SK-N-SH treated with all-trans-retinoic acid at 6 μM for 48 hours (cell line): ENCODE measurements at regions not wholly inside any gene's neighbourhood (a gene's known extent, or its start where the extent isn't known, plus 50 kb on each side); places are given as distances from the start of the nearest gene placed in this dataset.

Experiments used
- ATAC-seq: fragments of 200-7000 bp; cut with Tn5 transposase; 3 replicates; pipeline ENCODE4 v1.9.1; 2020; ENCODE audit warnings: mild to moderate bottlenecking, moderate library complexity
- ARNTL ChIP-seq: fragments of 450-650 bp; formaldehyde crosslinking; IDR thresholded peaks from 2 replicates; pipeline ENCODE4 v1.5.0; 2020; ENCODE audit warnings: low read depth, mild to moderate bottlenecking, moderate library complexity, borderline replicate concordance
- BACH2 ChIP-seq: fragments of 250-450 bp; sonication (Bioruptor Pico); IDR thresholded peaks from 2 replicates; pipeline ENCODE4 v1.9.0; 2021; ENCODE audit warnings: mild to moderate bottlenecking, borderline replicate concordance
- CSDC2 ChIP-seq: fragments of 250-450 bp; sonication (Bioruptor Pico); IDR thresholded peaks from 2 replicates; pipeline ENCODE4 v1.5.0; 2020; ENCODE audit warnings: mild to moderate bottlenecking, moderate library complexity
- ESRRG ChIP-seq: fragments of 250-450 bp; sonication (Bioruptor Pico); IDR thresholded peaks from 2 replicates; pipeline ENCODE4 v1.6.1; 2021; ENCODE audit warnings: mild to moderate bottlenecking
- GLIS3 ChIP-seq: fragments of 250-450 bp; sonication (Bioruptor Pico); IDR thresholded peaks from 2 replicates; pipeline ENCODE4 v1.5.0; 2020; ENCODE audit warnings: mild to moderate bottlenecking, moderate library complexity
- ISL1 ChIP-seq: fragments of 250-450 bp; sonication (Bioruptor Pico); IDR thresholded peaks from 2 replicates; pipeline ENCODE4 v2.1.2; 2022; ENCODE audit warnings: mild to moderate bottlenecking, moderate library complexity
- OSR1 ChIP-seq: fragments of 250-450 bp; sonication (Bioruptor Pico); IDR thresholded peaks from 2 replicates; pipeline ENCODE4 v1.8.0; 2022; ENCODE audit warnings: moderate library complexity, mild to moderate bottlenecking, inconsistent platforms
- PPARA ChIP-seq: fragments of 250-450 bp; sonication (Bioruptor Pico); IDR thresholded peaks from 2 replicates; pipeline ENCODE4 v1.5.0; 2020; ENCODE audit warnings: mild to moderate bottlenecking, borderline replicate concordance
- RARB ChIP-seq: fragments of 250-450 bp; sonication (Bioruptor Pico); IDR thresholded peaks from 2 replicates; pipeline ENCODE4 v1.8.0; 2021; ENCODE audit warnings: mild to moderate bottlenecking, moderate library complexity
- SNAI2 ChIP-seq: fragments of 250-450 bp; sonication (Bioruptor Pico); IDR thresholded peaks from 2 replicates; pipeline ENCODE4 v1.5.0; 2020; ENCODE audit warnings: mild to moderate bottlenecking, moderate library complexity
- TOX ChIP-seq: fragments of 250-450 bp; sonication (Bioruptor Pico); IDR thresholded peaks from 2 replicates; pipeline ENCODE4 v1.8.0; 2021; ENCODE audit warnings: mild to moderate bottlenecking, moderate library complexity, borderline replicate concordance
- ZC3H10 ChIP-seq: fragments of 250-450 bp; sonication (Bioruptor Pico); IDR thresholded peaks from 2 replicates; pipeline ENCODE4 v1.5.1; 2021; ENCODE audit warnings: mild to moderate bottlenecking, moderate library complexity
- ZFP3 ChIP-seq: fragments of 250-450 bp; sonication (Bioruptor Pico); IDR thresholded peaks from 2 replicates; pipeline ENCODE4 v1.5.0; 2020; ENCODE audit warnings: mild to moderate bottlenecking, moderate library complexity
- ZFP30 ChIP-seq: fragments of 450-650 bp; formaldehyde crosslinking; IDR thresholded peaks from 2 replicates; pipeline ENCODE4 v1.5.0; 2022; ENCODE audit warnings: mild to moderate bottlenecking, moderate library complexity
- ZNF565 ChIP-seq: fragments of 450-650 bp; formaldehyde crosslinking; conservative IDR thresholded peaks from 2 replicates; pipeline ENCODE4 v1.5.0; 2020; ENCODE audit warnings: low read depth, mild to moderate bottlenecking, moderate library complexity
- ZNF70 ChIP-seq: fragments of 450-650 bp; formaldehyde crosslinking; IDR thresholded peaks from 2 replicates; pipeline ENCODE4 v1.5.0; 2020; ENCODE audit warnings: mild to moderate bottlenecking, moderate library complexity
- ZNF8 ChIP-seq: fragments of 450-650 bp; formaldehyde crosslinking; IDR thresholded peaks from 2 replicates; pipeline ENCODE4 v1.5.0; 2020; ENCODE audit warnings: mild to moderate bottlenecking, moderate library complexity
- TF ChIP-seq, protein P1 (sequence below): fragments of 250-450 bp; sonication (Bioruptor Pico); IDR thresholded peaks from 2 replicates; pipeline ENCODE4 v1.5.1; 2020; ENCODE audit warnings: low read depth, mild to moderate bottlenecking, moderate library complexity
- TF ChIP-seq, protein P2 (sequence below): fragments of 250-450 bp; sonication (Bioruptor Pico); IDR thresholded peaks from 2 replicates; pipeline ENCODE4 v1.5.1; 2021; ENCODE audit warnings: mild to moderate bottlenecking, moderate library complexity
- TF ChIP-seq, protein P3 (sequence below): fragments of 250-450 bp; sonication (Bioruptor Pico); IDR thresholded peaks from 2 replicates; pipeline ENCODE4 v1.8.0; 2021; ENCODE audit warnings: low read depth, mild to moderate bottlenecking, moderate library complexity, borderline replicate concordance
- TF ChIP-seq, protein P4 (sequence below): fragments of 250-450 bp; sonication (Bioruptor Pico); IDR thresholded peaks from 2 replicates; pipeline ENCODE4 v1.8.0; 2020; ENCODE audit warnings: mild to moderate bottlenecking, moderate library complexity, borderline replicate concordance
- TF ChIP-seq, protein P5 (sequence below): fragments of 250-450 bp; sonication (Bioruptor Pico); IDR thresholded peaks from 2 replicates; pipeline ENCODE4 v1.5.0; 2020; ENCODE audit warnings: mild to moderate bottlenecking, moderate library complexity

DNA sequence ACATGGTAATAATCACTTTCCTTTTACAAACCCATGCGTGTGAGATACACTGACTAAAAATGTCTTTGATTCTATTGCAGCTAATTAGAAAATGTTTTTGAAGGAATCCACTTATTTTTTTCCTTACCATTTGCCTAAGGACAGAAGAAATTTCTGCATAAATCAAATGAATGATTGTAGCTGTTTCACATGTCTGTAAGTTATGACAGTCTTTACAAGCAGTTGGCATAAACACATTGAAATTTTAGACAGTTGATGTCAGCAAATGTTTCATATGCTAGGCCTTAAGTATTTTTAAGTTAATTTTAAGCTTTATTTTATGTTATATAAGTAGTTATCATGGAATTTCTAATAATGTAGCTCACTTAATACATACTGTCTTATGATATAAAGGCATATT, 598.4 kb upstream of the SLITRK6 start:
- ATAC-seq: no peak
- no peak for TF ChIP-seq ZFP3 (CRISPR knock-in tag)
- TF ChIP-seq ESRRG (CRISPR knock-in tag): no peak
- no peak for TF ChIP-seq CSDC2
- no peak for TF ChIP-seq PPARA

DNA sequence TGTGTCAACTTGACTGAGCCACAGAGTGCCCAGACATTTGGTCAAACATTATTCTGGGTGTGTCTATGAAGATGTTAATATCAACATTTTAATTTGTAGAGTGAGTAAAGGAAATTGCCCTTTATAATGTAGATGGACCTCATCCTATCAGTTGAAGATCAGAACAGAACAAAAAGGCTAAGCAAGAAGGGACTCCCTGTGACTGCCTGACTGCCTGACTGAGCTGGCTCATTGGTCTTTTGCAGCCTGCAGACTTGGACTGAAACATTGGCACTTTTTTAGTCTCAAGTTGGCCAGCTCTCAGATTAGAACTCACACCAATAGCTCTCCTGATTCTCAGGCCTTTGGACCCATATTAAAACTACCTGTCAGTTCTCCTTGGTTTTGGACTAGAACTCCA, 600.4 kb upstream of the SLITRK6 start:
- TF ChIP-seq SNAI2 (CRISPR knock-in tag): no peak
- no peak for TF ChIP-seq ZFP3 (CRISPR knock-in tag)
- TF ChIP-seq, protein P1, sequence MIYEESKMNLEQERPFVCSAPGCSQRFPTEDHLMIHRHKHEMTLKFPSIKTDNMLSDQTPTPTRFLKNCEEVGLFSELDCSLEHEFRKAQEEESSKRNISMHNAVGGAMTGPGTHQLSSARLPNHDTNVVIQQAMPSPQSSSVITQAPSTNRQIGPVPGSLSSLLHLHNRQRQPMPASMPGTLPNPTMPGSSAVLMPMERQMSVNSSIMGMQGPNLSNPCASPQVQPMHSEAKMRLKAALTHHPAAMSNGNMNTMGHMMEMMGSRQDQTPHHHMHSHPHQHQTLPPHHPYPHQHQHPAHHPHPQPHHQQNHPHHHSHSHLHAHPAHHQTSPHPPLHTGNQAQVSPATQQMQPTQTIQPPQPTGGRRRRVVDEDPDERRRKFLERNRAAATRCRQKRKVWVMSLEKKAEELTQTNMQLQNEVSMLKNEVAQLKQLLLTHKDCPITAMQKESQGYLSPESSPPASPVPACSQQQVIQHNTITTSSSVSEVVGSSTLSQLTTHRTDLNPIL (CRISPR knock-in tag): no peak
- TF ChIP-seq, protein P2, sequence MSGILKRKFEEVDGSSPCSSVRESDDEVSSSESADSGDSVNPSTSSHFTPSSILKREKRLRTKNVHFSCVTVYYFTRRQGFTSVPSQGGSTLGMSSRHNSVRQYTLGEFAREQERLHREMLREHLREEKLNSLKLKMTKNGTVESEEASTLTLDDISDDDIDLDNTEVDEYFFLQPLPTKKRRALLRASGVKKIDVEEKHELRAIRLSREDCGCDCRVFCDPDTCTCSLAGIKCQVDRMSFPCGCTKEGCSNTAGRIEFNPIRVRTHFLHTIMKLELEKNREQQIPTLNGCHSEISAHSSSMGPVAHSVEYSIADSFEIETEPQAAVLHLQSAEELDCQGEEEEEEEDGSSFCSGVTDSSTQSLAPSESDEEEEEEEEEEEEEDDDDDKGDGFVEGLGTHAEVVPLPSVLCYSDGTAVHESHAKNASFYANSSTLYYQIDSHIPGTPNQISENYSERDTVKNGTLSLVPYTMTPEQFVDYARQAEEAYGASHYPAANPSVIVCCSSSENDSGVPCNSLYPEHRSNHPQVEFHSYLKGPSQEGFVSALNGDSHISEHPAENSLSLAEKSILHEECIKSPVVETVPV (CRISPR knock-in tag): no peak
- ATAC-seq: no peak

DNA sequence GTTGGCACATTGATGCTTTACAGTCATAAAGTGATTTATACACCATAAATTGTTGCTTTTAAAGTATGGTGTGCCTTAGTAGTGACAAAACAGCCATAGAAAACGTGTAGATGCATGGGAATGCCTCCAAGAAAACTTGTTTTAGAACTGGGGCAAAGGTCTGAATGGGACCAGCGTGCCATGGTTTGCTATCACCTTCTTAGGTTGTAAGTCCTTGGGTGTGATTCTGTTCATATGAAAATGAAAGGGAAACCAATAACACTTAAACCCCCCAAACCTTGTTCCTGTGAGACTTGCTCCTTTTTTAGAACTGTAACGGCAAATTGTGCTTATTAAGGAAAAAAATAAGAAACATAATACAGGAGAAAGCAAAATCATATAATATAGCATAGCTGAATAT, 603.3 kb upstream of the SLITRK6 start:
- no peak for ATAC-seq

DNA sequence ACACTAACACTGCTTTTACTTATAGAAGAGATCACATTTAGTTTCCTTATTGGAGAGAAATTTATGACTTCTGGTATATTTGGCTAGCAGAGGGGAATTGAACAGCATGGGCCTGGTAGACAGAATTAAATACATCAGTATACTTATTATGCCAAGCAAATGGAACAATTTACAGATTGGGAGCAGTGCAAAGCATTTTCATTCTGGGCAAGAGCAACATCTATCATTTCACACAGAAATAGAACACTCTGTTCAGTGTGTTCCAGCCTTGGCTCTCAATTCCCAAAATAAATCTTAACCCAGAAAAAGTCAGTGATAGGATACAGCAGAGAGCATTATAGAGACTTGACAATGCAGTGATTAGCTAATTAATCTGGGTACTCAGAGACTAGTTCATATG, 604.0 kb upstream of the SLITRK6 start:
- ATAC-seq: no peak
- TF ChIP-seq, protein P3, sequence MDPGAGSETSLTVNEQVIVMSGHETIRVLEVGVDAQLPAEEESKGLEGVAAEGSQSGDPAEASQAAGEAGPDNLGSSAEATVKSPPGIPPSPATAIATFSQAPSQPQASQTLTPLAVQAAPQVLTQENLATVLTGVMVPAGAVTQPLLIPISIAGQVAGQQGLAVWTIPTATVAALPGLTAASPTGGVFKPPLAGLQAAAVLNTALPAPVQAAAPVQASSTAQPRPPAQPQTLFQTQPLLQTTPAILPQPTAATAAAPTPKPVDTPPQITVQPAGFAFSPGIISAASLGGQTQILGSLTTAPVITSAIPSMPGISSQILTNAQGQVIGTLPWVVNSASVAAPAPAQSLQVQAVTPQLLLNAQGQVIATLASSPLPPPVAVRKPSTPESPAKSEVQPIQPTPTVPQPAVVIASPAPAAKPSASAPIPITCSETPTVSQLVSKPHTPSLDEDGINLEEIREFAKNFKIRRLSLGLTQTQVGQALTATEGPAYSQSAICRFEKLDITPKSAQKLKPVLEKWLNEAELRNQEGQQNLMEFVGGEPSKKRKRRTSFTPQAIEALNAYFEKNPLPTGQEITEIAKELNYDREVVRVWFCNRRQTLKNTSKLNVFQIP: no peak
- TF ChIP-seq, protein P4, sequence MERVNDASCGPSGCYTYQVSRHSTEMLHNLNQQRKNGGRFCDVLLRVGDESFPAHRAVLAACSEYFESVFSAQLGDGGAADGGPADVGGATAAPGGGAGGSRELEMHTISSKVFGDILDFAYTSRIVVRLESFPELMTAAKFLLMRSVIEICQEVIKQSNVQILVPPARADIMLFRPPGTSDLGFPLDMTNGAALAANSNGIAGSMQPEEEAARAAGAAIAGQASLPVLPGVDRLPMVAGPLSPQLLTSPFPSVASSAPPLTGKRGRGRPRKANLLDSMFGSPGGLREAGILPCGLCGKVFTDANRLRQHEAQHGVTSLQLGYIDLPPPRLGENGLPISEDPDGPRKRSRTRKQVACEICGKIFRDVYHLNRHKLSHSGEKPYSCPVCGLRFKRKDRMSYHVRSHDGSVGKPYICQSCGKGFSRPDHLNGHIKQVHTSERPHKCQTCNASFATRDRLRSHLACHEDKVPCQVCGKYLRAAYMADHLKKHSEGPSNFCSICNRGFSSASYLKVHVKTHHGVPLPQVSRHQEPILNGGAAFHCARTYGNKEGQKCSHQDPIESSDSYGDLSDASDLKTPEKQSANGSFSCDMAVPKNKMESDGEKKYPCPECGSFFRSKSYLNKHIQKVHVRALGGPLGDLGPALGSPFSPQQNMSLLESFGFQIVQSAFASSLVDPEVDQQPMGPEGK (CRISPR knock-in tag): no peak
- TF ChIP-seq GLIS3 (CRISPR knock-in tag) (no peak), RARB (CRISPR knock-in tag) (no peak), ISL1 (no peak), ZNF70 (CRISPR knock-in tag) (no peak), CSDC2 (no peak), ZNF8 (CRISPR knock-in tag) (no peak), PPARA (no peak), BACH2 (no peak)
- TF ChIP-seq, protein P5, sequence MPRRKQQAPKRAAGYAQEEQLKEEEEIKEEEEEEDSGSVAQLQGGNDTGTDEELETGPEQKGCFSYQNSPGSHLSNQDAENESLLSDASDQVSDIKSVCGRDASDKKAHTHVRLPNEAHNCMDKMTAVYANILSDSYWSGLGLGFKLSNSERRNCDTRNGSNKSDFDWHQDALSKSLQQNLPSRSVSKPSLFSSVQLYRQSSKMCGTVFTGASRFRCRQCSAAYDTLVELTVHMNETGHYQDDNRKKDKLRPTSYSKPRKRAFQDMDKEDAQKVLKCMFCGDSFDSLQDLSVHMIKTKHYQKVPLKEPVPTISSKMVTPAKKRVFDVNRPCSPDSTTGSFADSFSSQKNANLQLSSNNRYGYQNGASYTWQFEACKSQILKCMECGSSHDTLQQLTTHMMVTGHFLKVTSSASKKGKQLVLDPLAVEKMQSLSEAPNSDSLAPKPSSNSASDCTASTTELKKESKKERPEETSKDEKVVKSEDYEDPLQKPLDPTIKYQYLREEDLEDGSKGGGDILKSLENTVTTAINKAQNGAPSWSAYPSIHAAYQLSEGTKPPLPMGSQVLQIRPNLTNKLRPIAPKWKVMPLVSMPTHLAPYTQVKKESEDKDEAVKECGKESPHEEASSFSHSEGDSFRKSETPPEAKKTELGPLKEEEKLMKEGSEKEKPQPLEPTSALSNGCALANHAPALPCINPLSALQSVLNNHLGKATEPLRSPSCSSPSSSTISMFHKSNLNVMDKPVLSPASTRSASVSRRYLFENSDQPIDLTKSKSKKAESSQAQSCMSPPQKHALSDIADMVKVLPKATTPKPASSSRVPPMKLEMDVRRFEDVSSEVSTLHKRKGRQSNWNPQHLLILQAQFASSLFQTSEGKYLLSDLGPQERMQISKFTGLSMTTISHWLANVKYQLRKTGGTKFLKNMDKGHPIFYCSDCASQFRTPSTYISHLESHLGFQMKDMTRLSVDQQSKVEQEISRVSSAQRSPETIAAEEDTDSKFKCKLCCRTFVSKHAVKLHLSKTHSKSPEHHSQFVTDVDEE (CRISPR knock-in tag): no peak

More for the DNA sequence above, 603.3 kb upstream of the SLITRK6 start:
- TF ChIP-seq ZNF565 (CRISPR knock-in tag): no peak
- TF ChIP-seq, protein P2 (CRISPR knock-in tag): no peak
- no peak for TF ChIP-seq RARB (CRISPR knock-in tag)
- TF ChIP-seq BACH2: no peak
- TF ChIP-seq ZFP3 (CRISPR knock-in tag): no peak
- TF ChIP-seq TOX: no peak
- TF ChIP-seq, protein P3: no peak
- TF ChIP-seq, protein P1 (CRISPR knock-in tag): no peak
- TF ChIP-seq GLIS3 (CRISPR knock-in tag): no peak
- no peak for TF ChIP-seq PPARA
- TF ChIP-seq OSR1 (CRISPR knock-in tag): no peak
- TF ChIP-seq ZNF8 (CRISPR knock-in tag): no peak
- no peak for TF ChIP-seq CSDC2
- TF ChIP-seq ESRRG (CRISPR knock-in tag): no peak
- TF ChIP-seq ZC3H10: no peak
- no peak for TF ChIP-seq ZNF70 (CRISPR knock-in tag)
- no peak for TF ChIP-seq ZFP30
- TF ChIP-seq ARNTL (CRISPR knock-in tag): no peak
- TF ChIP-seq, all 23 proteins: peak for 0
